NCI-H2196 (cell line): ENCODE measurements at regions not wholly inside any gene's neighbourhood (a gene's known extent, or its start where the extent isn't known, plus 50 kb on each side); places are given as distances from the start of the nearest gene placed in this dataset.
"Not testable (repeated sequence)": the region's sequence is repeated elsewhere in the genome, so short reads cannot be mapped to it uniquely, and the experiment has no call there.

Source experiments
- DNase-seq: peaks from one replicate; lab custom pipeline; 2025; ENCODE audit not compliant: unreplicated experiment; lab: John Stamatoyannopoulos, UW

DNA sequence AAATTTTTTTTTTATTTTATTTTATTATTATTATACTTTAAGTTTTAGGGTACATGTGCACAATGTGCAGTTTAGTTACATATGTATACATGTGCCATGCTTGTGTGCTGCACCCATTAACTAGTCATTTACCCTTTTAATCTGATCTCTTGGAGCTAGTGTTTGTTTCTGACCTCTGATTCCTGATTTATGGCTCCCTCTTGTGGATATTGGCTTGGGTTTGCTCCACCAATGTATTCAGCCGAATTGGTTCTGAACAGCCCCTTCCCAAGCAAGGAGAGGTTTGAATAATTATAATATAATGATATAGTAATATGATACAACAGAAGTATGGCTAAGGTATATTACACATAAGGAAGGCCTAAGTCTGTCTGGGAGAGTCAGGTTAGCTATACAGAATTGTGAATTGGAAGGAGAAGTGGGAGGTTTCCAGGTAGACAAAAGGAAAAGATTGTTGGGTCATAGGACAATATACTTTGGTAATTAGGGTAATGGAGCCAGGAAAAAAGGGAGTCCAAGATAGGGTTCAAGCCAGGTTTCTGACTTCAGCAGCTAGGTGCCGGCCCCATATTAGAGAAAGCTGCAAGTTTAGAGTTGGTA, 53.1 kb upstream of the HMCN1 start:
- DNase-seq: peak; percentile 27

DNA sequence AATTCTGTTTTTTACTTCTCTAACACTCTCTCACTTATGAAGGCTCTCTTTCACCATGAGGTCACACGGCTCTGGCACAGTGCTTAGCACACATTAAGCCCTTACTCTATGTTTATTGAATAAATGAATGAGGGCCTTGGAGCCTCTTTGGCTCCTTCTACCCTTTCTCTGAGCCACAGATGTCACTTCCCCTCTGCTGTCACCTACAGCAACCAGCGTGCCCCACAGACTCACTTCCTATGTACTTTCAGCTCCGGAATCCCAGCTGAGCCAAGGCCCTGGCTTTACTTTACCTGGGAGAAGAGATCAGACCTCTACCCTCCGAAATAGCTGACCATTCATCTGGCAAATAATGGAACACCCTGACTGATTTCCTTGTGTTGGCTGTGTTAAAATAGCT, 53.7 kb upstream of the HMCN1 start:
- DNase-seq: no peak

DNA sequence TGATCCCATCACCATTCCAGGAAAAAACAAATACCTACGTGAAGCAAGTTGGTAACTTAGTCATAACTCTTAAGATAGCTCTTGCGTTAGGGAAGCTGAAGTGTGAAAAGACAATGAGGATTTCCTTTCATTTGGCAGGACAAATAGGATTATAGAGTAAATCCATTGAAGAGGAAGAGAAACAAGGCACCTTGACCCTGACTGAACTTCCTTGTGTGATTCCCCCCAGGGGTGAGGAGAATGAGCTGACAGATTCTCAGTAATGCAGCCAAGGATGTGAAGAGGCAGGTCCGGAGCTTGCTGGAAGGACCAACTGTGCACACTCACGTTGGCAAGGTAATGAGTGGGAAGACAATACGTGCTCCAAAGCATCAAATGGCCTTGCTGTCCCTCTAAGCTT, 55.0 kb upstream of the HMCN1 start:
- DNase-seq: no peak

DNA sequence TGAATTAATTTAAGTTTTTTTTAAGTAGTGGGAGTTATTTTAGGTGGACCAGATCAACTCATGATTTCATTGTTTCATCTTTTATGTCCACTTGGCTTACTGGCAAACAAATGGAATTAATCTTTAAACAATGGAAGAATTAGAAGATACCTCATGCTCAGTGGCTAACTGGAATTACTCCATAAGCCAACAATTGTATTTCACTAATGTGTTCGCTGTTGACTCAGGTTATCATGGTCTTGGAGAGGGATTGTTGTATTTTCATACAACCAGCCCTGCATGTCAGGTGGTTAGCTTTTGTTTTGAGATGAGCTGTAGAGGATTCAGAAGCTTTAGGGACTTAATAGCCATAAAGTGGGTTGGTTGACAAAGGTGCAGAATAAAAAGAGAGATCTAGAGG, 57.2 kb upstream of the HMCN1 start:
- DNase-seq: no peak

DNA sequence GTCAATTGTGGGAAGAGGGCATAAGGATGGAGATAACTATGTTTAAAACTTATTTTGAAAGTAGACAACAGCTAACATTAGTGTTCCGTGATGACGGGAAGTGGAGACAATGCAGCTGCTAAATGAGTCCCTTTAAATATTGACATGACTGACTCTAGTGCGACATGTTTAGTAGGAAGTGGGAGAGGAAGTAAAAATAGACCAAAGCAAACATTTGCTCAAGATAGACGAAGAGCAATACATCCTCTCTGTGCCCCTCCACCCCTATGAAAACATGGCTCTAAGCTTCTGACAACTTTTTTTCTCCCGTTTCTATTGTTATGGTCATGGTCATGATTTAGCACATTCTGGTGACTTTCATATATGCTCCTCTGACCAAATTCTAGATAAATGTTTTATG, 60.0 kb upstream of the HMCN1 start:
- DNase-seq: no peak

DNA sequence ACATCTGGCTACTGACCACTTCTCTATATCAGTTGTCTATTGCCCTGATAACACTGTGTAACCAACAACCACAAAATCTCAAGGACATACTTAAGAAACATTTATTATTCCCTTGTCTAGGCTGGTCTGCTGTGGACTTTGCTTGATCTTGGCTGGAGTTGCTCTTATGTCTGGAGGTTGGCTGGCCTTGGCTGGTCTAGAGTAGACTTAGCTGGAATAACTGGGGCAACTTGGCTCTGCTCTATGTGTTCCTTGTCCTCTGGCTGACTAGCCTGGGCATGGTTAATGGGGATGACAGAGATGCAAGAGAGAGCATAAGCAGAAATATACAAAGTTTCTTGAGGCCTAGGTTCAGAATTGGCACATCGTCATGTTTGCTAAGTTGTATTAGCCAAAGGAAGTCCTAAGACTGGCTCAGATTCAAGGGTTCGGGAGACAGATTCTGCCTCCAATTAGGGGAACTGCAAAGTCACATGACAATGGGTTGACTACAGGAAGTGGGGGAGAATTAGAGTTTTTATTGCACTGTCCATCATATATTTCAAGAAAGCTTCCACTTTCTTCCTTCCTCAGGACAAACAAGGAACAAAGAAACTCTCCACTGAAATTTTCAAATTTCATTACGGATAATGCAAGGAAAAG, 61.4 kb upstream of the HMCN1 start:
- DNase-seq: no peak

DNA sequence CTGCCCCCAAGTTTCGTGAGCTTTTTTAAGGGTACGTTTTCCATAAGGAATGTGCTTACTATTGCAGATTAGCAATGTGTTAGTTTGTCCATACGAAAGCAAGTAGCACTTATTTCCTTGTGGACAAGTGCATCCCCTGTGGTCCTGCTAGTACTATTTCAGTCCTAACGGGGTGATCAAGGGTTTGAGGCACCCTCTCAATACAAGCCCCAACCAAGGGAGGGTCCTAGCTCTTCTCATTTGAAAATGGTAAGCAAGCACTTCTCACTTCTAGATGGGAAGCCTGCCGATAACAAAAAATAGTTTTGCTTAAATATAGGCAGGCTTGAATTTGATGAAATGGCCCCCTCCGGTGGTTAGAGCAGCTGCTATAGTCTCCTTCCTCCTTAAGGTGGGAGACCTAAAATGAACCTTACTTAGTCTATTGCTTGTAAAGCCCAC, 64.0 kb upstream of the HMCN1 start:
- peak; percentile 65 for DNase-seq

DNA sequence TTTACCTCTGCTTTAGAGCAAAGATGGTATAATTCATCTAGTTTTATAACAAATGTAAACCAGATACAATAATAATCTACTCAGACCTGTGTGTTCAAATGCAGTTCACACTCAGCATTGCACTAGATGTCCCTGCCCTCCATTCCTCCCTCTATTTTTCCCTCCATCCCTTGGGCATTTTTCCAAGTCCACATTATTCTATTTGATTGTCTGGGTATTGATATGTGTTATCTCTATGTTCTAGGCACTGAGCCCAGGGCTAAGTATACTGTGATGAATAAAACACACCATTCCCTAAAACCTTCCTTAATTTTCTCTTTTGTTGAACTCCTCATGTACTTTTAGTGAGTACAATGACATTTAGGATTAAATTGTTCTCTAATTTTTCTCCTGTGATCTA, 66.2 kb upstream of the HMCN1 start:
- DNase-seq: peak; percentile 10

DNA sequence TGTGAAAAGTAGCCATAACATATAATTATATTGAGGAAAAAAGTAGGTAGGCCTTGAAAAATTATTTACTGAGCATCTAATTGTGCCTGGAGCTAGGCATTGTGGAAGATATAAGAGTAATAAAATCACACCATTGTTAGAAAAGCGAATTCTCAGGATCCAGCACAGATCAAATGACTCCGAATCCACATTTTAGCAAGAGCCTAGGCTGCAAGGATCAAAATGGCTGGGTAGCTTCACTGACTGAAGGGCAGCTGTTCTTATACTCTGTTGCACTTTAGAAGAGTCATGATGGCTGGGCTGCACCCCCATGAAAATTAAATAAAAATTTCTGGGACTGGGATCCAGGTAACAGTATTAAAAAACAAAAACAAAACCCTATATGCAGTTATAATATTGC, 67.6 kb upstream of the HMCN1 start:
- DNase-seq: no peak

DNA sequence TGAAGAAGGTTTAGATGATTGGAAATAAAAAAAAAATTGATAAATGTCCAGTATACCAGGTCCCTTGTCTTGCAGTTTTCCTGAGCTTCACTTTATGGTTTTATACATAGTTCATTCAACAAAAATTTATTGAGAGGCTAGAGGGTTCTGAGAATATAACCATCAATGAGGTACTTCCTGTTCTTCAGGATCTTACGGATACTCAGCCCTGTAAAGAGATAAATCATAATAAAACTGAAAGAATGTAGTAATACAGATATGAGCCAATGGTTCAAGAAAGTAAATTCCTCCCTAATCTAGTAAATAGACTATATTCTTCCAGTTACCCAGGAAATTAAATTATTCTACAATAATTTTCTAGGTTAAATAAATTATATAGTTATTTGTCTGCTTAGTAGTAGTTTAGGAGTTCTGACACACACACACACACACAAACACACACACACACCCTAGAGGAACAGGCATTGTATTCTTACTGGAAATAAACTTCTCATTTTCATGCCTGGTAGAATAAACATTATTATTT, 70.4 kb upstream of the HMCN1 start:
- no peak for DNase-seq

DNA sequence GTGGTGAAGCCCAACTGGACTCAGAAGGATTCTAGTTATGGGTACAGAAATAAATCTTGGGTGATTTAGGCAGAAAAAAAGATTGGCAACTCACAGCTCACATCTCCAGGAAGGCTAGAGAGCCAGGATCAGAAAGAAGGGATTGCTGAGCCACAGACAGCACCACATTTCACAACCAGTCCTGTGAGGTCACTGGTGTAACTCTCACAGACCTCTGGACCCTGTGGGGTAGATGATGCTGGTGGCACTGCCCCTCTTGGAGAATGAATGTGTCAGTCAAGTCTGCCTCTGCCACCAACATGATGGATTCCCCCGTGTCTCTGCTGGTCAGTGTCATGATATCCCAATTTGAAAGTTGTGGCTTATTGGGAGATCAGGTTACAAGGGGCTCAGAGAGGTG, 70.9 kb upstream of the HMCN1 start:
- DNase-seq: no peak

DNA sequence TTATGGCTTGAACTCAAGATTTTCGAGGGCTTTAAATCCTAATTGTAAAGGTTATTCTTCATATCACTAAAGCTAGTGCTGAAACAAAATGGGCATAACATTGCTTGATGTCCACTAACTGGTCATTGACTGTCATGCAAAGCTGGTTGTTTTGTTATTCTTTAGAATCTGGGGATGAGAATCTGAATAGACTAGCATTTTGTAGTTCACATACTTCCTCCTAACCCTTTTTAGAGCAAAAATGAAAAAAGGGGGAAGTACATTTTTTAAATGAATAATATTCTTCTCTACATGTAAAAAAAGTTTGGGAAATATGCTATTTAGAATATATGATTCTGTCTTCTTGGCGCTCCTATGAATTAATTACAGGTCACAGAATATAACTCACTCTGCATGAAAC, 72.2 kb upstream of the HMCN1 start:
- no peak for DNase-seq

DNA sequence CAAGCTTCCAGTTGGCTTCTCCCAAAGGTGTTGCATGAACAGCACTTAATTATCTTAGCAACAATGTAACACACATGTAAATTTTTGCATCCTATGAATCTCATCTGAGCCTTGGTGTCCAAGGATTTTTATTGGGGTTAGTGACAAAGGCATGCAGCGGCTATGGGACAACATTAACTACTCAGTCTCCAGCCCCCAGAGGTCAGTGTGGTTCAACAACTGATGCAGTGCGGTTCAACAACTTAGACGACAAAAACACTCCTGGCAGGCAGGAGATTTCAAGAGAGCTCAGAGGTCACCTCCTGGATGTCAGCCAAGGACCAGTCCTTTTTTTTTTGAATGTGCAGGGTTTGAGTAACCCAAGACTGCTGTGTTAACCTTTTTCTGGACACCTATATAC, 77.5 kb upstream of the HMCN1 start:
- DNase-seq: no peak

DNA sequence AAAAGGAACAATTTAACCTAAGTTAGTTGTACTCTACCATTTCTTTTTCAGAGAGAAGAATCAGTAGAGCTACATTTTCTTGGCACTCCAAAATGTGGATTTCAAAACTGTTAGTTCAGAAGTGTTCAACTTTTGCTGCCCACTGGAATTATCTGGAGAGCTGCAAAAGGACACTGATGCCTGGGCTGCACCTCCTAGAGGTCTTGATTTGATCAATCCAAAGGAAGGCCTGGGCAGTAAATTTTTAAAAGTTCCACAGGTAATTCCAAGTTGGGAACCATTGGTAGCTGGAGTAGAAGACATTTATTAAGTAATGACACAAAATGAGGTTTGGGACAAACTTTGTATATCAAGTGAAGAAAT, 79.3 kb upstream of the HMCN1 start:
- no peak for DNase-seq

DNA sequence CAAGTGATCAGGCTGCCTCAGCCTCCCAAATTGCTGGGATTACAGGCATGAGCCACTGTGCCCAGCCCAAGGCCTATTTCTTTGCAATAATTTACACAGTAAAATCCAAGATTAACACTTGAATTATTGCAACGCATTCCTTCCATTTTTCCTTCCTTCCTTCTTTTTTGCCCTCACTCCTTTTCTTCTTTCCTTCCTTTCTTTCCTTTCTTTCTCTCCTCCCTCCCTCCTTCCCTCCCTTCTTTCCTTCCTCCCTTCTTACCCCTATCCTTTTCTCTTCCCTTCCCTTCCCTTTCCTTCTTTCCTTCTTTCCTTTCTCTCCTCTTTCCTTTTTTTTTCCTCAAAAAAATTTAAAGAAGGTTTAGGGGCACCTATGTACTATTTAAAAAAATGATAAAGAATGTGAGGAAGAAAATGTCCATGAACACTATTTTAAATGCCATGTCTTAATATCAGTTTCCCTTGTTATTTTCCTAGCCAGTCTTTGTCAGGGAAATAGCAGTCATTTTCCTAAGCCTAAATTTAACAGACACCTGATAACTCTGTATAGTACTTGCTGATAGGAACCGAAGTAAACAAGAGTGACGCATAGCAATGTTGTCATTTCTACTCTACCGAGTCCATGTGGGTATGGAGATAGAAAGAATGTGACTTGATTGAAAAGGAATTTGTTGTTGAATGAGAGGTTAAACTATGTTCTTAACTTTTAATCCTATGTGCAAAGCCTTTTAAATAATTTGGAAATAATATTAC, 79.8 kb upstream of the HMCN1 start:
- DNase-seq: no peak

DNA sequence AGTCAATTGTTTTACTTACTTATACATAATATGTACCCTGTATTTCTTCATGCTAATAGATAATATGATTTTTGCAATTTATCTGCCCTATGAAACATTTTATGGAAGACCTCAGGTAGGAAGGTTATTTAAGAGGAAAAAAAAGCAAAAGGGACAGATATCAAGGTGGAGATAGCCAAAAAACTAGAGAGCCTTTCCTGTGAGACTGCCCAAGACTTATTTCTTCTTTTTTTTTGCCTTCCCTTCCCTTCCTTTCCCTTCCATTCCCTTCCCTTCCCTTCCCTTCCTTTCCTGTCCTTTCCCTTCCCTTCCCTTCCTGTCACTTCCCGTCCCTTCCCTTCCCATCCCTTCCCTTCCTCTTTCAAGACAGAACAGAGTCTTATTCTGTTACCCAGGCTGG, 80.6 kb upstream of the HMCN1 start:
- DNase-seq: no peak

DNA sequence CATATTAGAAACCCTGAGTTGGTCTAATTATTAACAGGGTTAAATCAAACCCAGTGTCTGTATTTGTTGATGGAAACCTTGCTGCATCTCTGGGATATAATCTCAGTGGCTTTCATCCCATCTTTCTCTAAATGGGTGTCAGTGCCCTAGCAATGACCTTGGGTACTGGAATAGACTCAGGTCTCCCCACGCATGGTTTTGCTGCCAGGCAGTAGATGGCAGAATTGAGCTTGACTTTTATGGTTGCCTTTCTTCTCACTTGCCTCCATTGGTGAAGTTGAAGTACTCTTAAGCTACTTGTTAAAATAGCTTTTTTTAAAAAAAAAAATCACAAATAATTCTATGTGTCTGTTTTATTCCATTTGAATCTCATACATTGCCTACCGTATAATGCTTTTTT, 81.8 kb upstream of the HMCN1 start:
- DNase-seq: no peak

DNA sequence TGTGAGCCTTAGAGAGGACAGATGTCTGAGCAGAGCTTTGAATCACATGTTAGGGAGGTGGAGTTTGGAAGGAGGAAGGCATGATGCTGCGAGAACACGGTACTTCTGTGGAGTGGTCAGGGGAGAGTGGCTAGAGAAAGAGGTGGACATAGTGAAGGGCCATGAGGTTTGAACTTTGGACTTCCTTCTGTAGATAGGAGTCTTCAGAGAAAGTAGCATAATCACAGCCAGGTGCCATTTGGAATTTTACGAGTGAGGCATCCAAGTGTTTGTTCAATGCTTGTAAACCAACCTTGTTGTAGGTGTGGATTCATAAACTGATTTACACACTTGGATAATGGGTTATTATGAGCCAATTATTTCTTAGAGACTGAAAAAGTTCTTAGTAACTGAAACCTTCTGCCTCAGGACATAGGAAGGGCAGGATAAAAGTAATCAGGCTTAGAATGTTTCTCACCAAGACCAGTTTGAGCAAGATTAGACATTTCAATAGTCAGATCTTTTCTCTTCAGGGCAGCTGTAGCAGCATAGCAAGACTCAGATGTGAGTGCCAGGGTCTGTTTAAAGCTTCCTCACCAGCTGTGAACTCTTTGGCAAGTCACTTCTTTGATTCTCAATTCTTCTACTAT, 83.5 kb upstream of the HMCN1 start:
- no peak for DNase-seq

DNA sequence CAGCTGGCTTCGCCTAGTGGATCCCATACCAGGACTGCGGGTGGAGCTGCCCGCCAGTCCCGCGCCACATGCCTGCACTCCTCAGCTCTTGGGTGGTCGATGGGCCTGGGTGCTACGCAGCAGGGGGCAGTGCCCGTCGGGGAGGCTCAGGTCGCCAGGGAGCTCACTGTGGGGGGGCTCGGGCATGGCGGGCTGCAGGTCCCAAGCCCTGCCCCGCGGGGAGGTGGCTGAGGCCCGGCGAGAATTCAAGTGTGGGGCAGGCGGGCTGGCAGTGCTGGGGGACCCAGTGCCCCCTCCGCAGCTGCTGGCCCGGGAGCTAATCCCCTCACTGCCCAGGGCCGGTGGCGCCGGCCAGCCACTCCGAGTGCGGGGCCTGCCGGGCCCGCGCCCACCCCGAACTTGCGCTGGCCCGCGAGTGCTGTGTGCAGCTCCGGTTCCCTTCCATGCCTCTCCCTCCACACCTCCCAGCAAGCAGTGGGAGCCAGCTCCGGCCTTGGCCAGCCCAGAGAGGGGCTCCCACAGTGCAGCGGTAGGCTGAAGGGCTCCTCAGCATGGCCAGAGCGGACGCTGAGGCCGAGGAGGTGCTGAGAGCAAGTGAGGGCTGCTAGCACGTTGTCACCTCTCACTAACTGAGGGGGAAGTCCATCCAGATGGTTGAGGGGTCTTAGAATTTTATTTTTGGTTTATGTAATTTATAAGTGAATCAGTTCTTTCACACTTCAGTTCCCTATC, 85.2 kb upstream of the HMCN1 start:
- DNase-seq: no peak

DNA sequence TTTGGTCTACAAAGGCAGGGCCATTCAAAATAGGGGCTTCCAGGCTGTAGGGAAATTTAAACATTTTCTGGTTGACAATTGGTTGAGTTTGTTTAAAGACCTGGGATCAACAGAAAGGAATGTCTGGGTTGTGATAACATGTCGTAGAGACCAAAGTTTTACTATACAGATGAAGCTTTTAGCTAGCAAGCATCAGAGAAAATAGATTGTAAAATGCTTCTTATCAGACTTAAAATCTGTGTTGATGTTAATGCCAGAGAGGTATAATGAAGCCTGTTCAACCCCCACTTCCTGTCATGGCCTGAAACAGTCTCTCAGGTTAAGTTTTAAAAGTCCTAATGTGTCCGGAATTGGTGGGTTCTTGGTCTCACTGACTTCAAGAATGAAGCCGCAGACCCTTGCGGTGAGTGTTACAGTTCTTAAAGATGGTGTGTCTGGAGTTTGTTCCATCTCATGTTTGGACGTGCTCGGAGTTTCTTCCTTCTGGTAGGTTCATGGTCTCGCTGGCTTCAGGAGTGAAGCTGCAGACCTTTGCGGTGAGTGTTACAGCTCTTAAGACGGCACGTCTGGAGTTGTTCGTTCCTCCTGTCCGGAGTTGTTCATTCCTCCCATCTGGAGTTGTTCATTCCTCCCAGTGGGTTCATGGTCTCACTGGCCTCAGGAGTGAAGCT, 86.5 kb upstream of the HMCN1 start:
- DNase-seq: not testable (repeated sequence)

DNA sequence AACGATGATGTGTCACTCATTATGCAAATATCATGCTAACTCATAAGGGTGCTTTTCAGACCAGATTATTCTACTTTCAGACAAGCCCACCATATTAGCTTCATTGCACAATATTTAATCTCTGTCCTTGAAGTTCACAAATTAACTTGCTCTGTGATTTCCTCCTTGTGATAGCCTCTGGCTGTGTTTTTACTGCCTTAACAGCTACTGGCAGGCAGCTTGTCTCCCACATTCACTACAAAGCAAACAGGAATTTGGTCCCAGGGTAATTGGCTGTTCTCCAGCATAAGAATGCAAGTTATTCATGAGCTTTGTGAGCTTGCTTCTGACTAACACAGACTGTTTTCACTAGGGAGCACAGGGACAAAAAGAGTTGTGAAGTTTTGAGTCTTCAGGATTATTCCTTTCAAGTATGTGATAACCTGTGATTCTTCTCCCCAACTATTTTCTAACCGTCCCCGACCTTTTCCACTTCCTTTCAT, 87.9 kb upstream of the HMCN1 start:
- DNase-seq: peak; percentile 74
